Endothelial cell of umbilical vein (primary cell): ENCODE measurements at regions not wholly inside any gene's neighbourhood (a gene's known extent, or its start where the extent isn't known, plus 50 kb on each side); places are given as distances from the start of the nearest gene placed in this dataset.

ENCODE experiments used
- BruUV-seq: library from RNA; stranded (reverse); fragments of 400-500 nt; replicated peaks from 2 replicates; lab custom pipeline; 2021; lab: Mats Ljungman, UMichigan
- CTCF ChIA-PET: fragments of 300-600, 350-600 bp; sonication (Branson Sonifier 250); formaldehyde crosslinking; loops from one replicate; lab custom pipeline; 2021; ENCODE audit warnings: antibody characterized with exemption, inconsistent platforms; lab: Charles Lee
- POLR2A ChIA-PET: fragments of 300-600, 350-600 bp; sonication (Branson Sonifier 250); formaldehyde crosslinking; loops from one replicate; lab custom pipeline; 2021; ENCODE audit warnings: antibody characterized with exemption, inconsistent platforms; lab: Charles Lee
- DNase-seq: peaks from one replicate; pipeline ENCODE4 v3.0.0-alpha.2; 2011; ENCODE audit warnings: low read depth, low spot score
- FAIRE-seq: peaks from 2 replicates; lab custom pipeline; 2011; peaks lifted over from hg19 to GRCh38; lab: Jason Lieb, UNC
- H2AFZ ChIP-seq: 2 replicates; pipeline ENCODE4 v1.6.0; 2012; ENCODE audit warnings: low read depth, low read length, control low read depth, inconsistent platforms
- H3K27ac ChIP-seq: 2 replicates; pipeline ENCODE4 v1.5.1; 2011; ENCODE audit warnings: low read depth, mild to moderate bottlenecking, control low read depth, low read length, moderate library complexity; ENCODE audit not compliant: insufficient read depth
- H3K27me3 ChIP-seq, 2 experiments: 2 replicates each; pipeline versions ENCODE4 v1.6.0 to v1.6.1; 2011; ENCODE audit warnings: low read length in 2 of 2, mixed read lengths in 1 of 2; ENCODE audit not compliant: control insufficient read depth in 2 of 2, insufficient read depth in 2 of 2
- H3K36me3 ChIP-seq, 2 experiments: 2 replicates in 1 of 2; 3 replicates in 1 of 2; pipeline ENCODE4 v1.5.1; 2011; ENCODE audit warnings: low read length in 2 of 2, mild to moderate bottlenecking in 1 of 2, moderate library complexity in 1 of 2; ENCODE audit not compliant: control insufficient read depth in 2 of 2, insufficient read depth in 2 of 2; ENCODE audit errors: extremely low read depth in 1 of 2
- H3K4me1 ChIP-seq: 3 replicates; pipeline ENCODE4 v1.5.1; 2011; ENCODE audit warnings: mild to moderate bottlenecking, low read length; ENCODE audit not compliant: control insufficient read depth, insufficient read depth; ENCODE audit errors: extremely low read depth
- H3K4me2 ChIP-seq: 2 replicates; pipeline ENCODE4 v1.6.1; 2011; ENCODE audit warnings: low read length, control low read depth, mixed read lengths; ENCODE audit not compliant: insufficient read depth
- H3K4me3 ChIP-seq, 3 experiments: fragments of 200-600 bp in 1 of 3; sonication (generic), shearing (Covaris generic) in 1 of 3; replicated peaks in 1 of 3; 2 replicates each; pipeline ENCODE4 v1.5.1; 2011 to 2016; ENCODE audit warnings: control low read depth in 3 of 3, low read length in 3 of 3, mild to moderate bottlenecking in 2 of 3, inconsistent platforms in 1 of 3, low read depth in 1 of 3, moderate library complexity in 1 of 3; ENCODE audit not compliant: insufficient read depth in 1 of 3
- H3K79me2 ChIP-seq: 2 replicates; pipeline ENCODE4 v1.6.0; 2012; ENCODE audit warnings: low read length, inconsistent platforms; ENCODE audit not compliant: control insufficient read depth, insufficient read depth
- H3K9ac ChIP-seq: replicated peaks from 2 replicates; pipeline ENCODE3; 2011; ENCODE audit warnings: low read length, control low read depth; ENCODE audit not compliant: insufficient read depth; ENCODE audit errors: extremely low read depth
- H3K9me1 ChIP-seq: replicated peaks from 3 replicates; pipeline ENCODE4 v1.6.0; 2011; ENCODE audit warnings: mild to moderate bottlenecking, low read length; ENCODE audit not compliant: control insufficient read depth, insufficient read depth; ENCODE audit errors: extremely low read depth
- H3K9me3 ChIP-seq: replicated peaks from 2 replicates; pipeline ENCODE4 v1.5.1; 2012; ENCODE audit warnings: low read length, inconsistent platforms; ENCODE audit not compliant: control insufficient read depth, insufficient read depth
- H4K20me1 ChIP-seq: replicated peaks from 2 replicates; pipeline ENCODE3; 2011; ENCODE audit warnings: mild to moderate bottlenecking, low read length; ENCODE audit not compliant: control insufficient read depth, insufficient read depth; ENCODE audit errors: extremely low read depth
- CTCF ChIP-seq, 2 donors: IDR thresholded peaks; 1 replicate in 1 of 2; 2 replicates in 1 of 2; pipeline ENCODE4 v1.5.1; 2011; ENCODE audit warnings: low read length in 2 of 2, mild to moderate bottlenecking in 2 of 2, moderate library complexity in 2 of 2, control low read depth in 1 of 2, inconsistent platforms in 1 of 2, low read depth in 1 of 2; ENCODE audit not compliant: insufficient read depth in 1 of 2; ENCODE audit errors: extremely low read depth in 1 of 2
- EZH2 ChIP-seq: IDR thresholded peaks from 2 replicates; pipeline ENCODE4 v1.6.1; 2012; ENCODE audit warnings: borderline replicate concordance, low read depth, mild to moderate bottlenecking, moderate library complexity, low read length, inconsistent platforms; ENCODE audit not compliant: severe bottlenecking
- FOS ChIP-seq: IDR thresholded peaks from 2 replicates; pipeline ENCODE4 v1.6.1; 2011; ENCODE audit warnings: mild to moderate bottlenecking, low read length, moderate library complexity, borderline replicate concordance; ENCODE audit not compliant: insufficient read depth
- GATA2 ChIP-seq: IDR thresholded peaks from 2 replicates; pipeline ENCODE4 v1.7.0; 2011; ENCODE audit warnings: low read depth, mild to moderate bottlenecking, moderate library complexity, mixed read lengths, low read length; ENCODE audit not compliant: insufficient read length, insufficient read depth
- JUN ChIP-seq: IDR thresholded peaks from 2 replicates; pipeline ENCODE4 v1.6.1; 2011; ENCODE audit warnings: borderline replicate concordance, low read depth; ENCODE audit not compliant: insufficient read length, insufficient read depth
- MAX ChIP-seq: IDR thresholded peaks from 2 replicates; pipeline ENCODE4 v1.6.1; 2011; ENCODE audit not compliant: insufficient read depth, insufficient read length
- MYC ChIP-seq: IDR thresholded peaks from one replicate; pipeline ENCODE4 v1.6.1; 2011; ENCODE audit warnings: mild to moderate bottlenecking, low read depth, low read length
- POLR2A ChIP-seq: IDR thresholded peaks from 2 replicates; pipeline ENCODE4 v1.6.1; 2012; ENCODE audit warnings: low read depth, mild to moderate bottlenecking, control low read depth, low read length
- POLR2AphosphoS5 ChIP-seq: IDR thresholded peaks from 2 replicates; pipeline ENCODE4 v1.6.1; 2012; ENCODE audit warnings: low read depth, mild to moderate bottlenecking, control low read depth, low read length, moderate library complexity; ENCODE audit not compliant: insufficient read depth
- dilution Hi-C: fragments of 300-500 bp; cut with MboI; formaldehyde crosslinking; loops from one replicate; pipeline ENCODE4 v1.15.0; 2019; ENCODE audit warnings: low sequenced_read_pairs; ENCODE audit not compliant: extremely low pct_ligation_motif_present
- intact Hi-C: fragments of 100-400 bp; cut with micrococcal nuclease; formaldehyde crosslinking; loops from one replicate; pipeline ENCODE4 v1.10.0; 2022

- FAIRE-seq = no peak
Measured at GRCh38 chr7:152910545-152911225, 151.1 kb downstream of the ACTR3B start.

More at GRCh38 chr7:152910545-152911225, 151.1 kb downstream of the ACTR3B start:
- no peak overlapping the region for H3K4me3 ChIP-seq
- no peaks in the 10 kb centered on the region for H3K9me1 ChIP-seq
- BruUV-seq = no TSS peak
- CTCF ChIA-PET = no interaction called here
- TF ChIP-seq MAX (no peak), FOS (no peak), CTCF (IDR thresholded peaks at IDR 0.05; ENCODE audit: extremely low read depth in 1 of 2, insufficient read depth in 1 of 2, low read depth in 1 of 2, low read length in 2 of 2) (no peak), GATA2 (no peak), POLR2AphosphoS5 (no peak), POLR2A (no peak), MYC (no peak), EZH2 (no peak), JUN (no peak)
- no peak overlapping the region for H2AFZ ChIP-seq
- peaks cover 2% of the 10 kb centered on the region for H3K9me3 ChIP-seq
- H3K9ac ChIP-seq = no peak overlapping the region
- DNase-seq = no peak
- POLR2A ChIA-PET = no interaction called here
- H3K4me1 ChIP-seq = no peaks in the 10 kb centered on the region
- no peaks in the 10 kb centered on the region for H3K27me3 ChIP-seq
- H4K20me1 ChIP-seq = no peaks in the 10 kb centered on the region
- no peak overlapping the region for H3K27ac ChIP-seq
- H3K79me2 ChIP-seq = no peaks in the 10 kb centered on the region
- H3K36me3 ChIP-seq = no peaks in the 10 kb centered on the region
- intact Hi-C loops (no loop called here), dilution Hi-C loops (no loop called here)
- no peak overlapping the region for H3K4me2 ChIP-seq
